NCI-H748 (cell line): ENCODE measurements at regions not wholly inside any gene's neighbourhood (a gene's known extent, or its start where the extent isn't known, plus 50 kb on each side); places are given as distances from the start of the nearest gene placed in this dataset.
A peak's percentile ranks its signal among the peaks of the same experiment; 100 is the strongest.

Experiments
- DNase-seq: peaks from one replicate; lab custom pipeline; 2025; ENCODE audit not compliant: unreplicated experiment; lab: John Stamatoyannopoulos, UW

- peak; percentile 18 for DNase-seq
Measured at GRCh38 chr9:26744191-26744965, 148.2 kb downstream of the CAAP1 start.

GRCh38 chr9:26742828-26743476, 149.7 kb downstream of the CAAP1 start:
- DNase-seq: no peak

- no peak for DNase-seq
Measured at GRCh38 chr9:26735160-26735559, 157.4 kb downstream of the CAAP1 start.

GRCh38 chr9:26729187-26729586, 163.4 kb downstream of the CAAP1 start:
- DNase-seq: no peak

- no peak for DNase-seq
Measured at GRCh38 chr9:26727471-26727870, 165.1 kb downstream of the CAAP1 start.

GRCh38 chr9:26725573-26725972, 167.0 kb downstream of the CAAP1 start:
- DNase-seq: no peak

- peak; percentile 80 for DNase-seq
Measured at GRCh38 chr9:26723486-26723885, 169.1 kb downstream of the CAAP1 start.

GRCh38 chr9:26722755-26723154, 169.8 kb downstream of the CAAP1 start:
- DNase-seq: no peak

- no peak for DNase-seq
Measured at GRCh38 chr9:26710008-26710407, 182.6 kb downstream of the CAAP1 start.

- no peak for DNase-seq
Measured at GRCh38 chr9:26706223-26706622, 186.4 kb downstream of the CAAP1 start.

- DNase-seq: no peak
Measured at GRCh38 chr9:26695298-26695622, 197.3 kb downstream of the CAAP1 start.

GRCh38 chr9:26694381-26695297, 198.0 kb downstream of the CAAP1 start:
- DNase-seq: no peak

GRCh38 chr9:26689041-26689440, 203.6 kb downstream of the CAAP1 start:
- no peak for DNase-seq

GRCh38 chr9:26687421-26687820, 205.2 kb downstream of the CAAP1 start:
- no peak for DNase-seq

GRCh38 chr9:26685818-26686217, 206.8 kb downstream of the CAAP1 start:
- no peak for DNase-seq

GRCh38 chr9:26684029-26684428, 208.6 kb downstream of the CAAP1 start:
- no peak for DNase-seq

GRCh38 chr9:26682796-26683496, 209.7 kb downstream of the CAAP1 start:
- DNase-seq: no peak

GRCh38 chr9:26682041-26682440, 210.6 kb downstream of the CAAP1 start:
- DNase-seq: no peak

- no peak for DNase-seq
Measured at GRCh38 chr9:26677965-26678706, 214.5 kb downstream of the CAAP1 start.

GRCh38 chr9:26675035-26675434, 217.6 kb downstream of the CAAP1 start:
- no peak for DNase-seq
